ENCODE measurements at regions not wholly inside any gene's neighbourhood (a gene's known extent, or its start where the extent isn't known, plus 50 kb on each side); places are given as distances from the start of the nearest gene placed in this dataset.

GRCh38 chr2:240310645-240311044, 124.8 kb upstream of the GPC1 start:
- no peak overlapping the region for H3K27ac ChIP-seq
- WGBS, 2 donors: 89 to 94% methylated on average over 9 of the region's 9 CpGs
- H3K4me3 ChIP-seq: no peak overlapping the region
- no peaks in the 10 kb centered on the region for H3K36me3 ChIP-seq
- ATAC-seq (ENCODE audit: low FRiP score in 2 of 2) (no peak), DNase-seq (peak in 1 of 2 donors; percentile 17)
- no peaks in the 10 kb centered on the region for H3K27me3 ChIP-seq
- TF ChIP-seq POLR2A (IDR thresholded peaks at IDR 0.05) (no peak), EP300 (IDR thresholded peaks at IDR 0.05) (no peak), POLR2AphosphoS5 (IDR thresholded peaks at IDR 0.05) (no peak), CTCF (IDR thresholded peaks at IDR 0.05) (no peak)
- no peaks in the 10 kb centered on the region for H3K4me1 ChIP-seq
- no peaks in the 10 kb centered on the region for H3K9me3 ChIP-seq

- H3K27ac ChIP-seq: no peak overlapping the region
- peak in 1 of 2 donors; percentile 3 for DNase-seq
- H3K36me3 ChIP-seq: no peaks in the 10 kb centered on the region
- H3K4me3 ChIP-seq: no peak overlapping the region
- H3K27me3 ChIP-seq: no peaks in the 10 kb centered on the region
- 88 to 89% methylated on average over 6 of the region's 6 CpGs for WGBS, 2 donors
- no peaks in the 10 kb centered on the region for H3K9me3 ChIP-seq
- H3K4me1 ChIP-seq: no peaks in the 10 kb centered on the region
- TF ChIP-seq CTCF (IDR thresholded peaks at IDR 0.05) (no peak), POLR2AphosphoS5 (IDR thresholded peaks at IDR 0.05) (no peak), EP300 (IDR thresholded peaks at IDR 0.05) (no peak), POLR2A (IDR thresholded peaks at IDR 0.05) (no peak)
- no peak for ATAC-seq (ENCODE audit: low FRiP score in 2 of 2)
These were observed 123.6 kb upstream of the GPC1 start for GRCh38 chr2:240311821-240312220.

- WGBS, 2 donors: 80 to 85% methylated on average over 11 of the region's 11 CpGs
- TF ChIP-seq CTCF (IDR thresholded peaks at IDR 0.05): no peak
- no peak for TF ChIP-seq POLR2A (IDR thresholded peaks at IDR 0.05)
- no peak for TF ChIP-seq POLR2AphosphoS5 (IDR thresholded peaks at IDR 0.05)
- TF ChIP-seq EP300 (IDR thresholded peaks at IDR 0.05): no peak
- Histone ChIP-seq H3K27ac (no peak overlapping the region), H3K4me3 (no peak overlapping the region), H3K9me3 (no peaks in the 10 kb centered on the region), H3K27me3 (no peaks in the 10 kb centered on the region), H3K4me1 (no peaks in the 10 kb centered on the region), H3K36me3 (no peaks in the 10 kb centered on the region)
- ATAC-seq (ENCODE audit: low FRiP score in 2 of 2) (peak in 1 of 2 donors; percentile 7), DNase-seq (no peak)
These were observed 116.1 kb upstream of the GPC1 start for GRCh38 chr2:240319221-240319854.

GRCh38 chr2:240319855-240320203, 115.6 kb upstream of the GPC1 start:
- Histone ChIP-seq H3K36me3 (no peaks in the 10 kb centered on the region), H3K27me3 (no peaks in the 10 kb centered on the region), H3K9me3 (no peaks in the 10 kb centered on the region), H3K27ac (no peak overlapping the region), H3K4me1 (no peaks in the 10 kb centered on the region), H3K4me3 (no peak overlapping the region)
- WGBS, 2 donors: 78 to 84% methylated on average over 4 to 9 of the region's 9 CpGs
- no peak for TF ChIP-seq EP300 (IDR thresholded peaks at IDR 0.05)
- no peak for TF ChIP-seq POLR2AphosphoS5 (IDR thresholded peaks at IDR 0.05)
- no peak for TF ChIP-seq CTCF (IDR thresholded peaks at IDR 0.05)
- ATAC-seq (ENCODE audit: low FRiP score in 2 of 2) (peak in 1 of 2 donors; percentile 17), DNase-seq (no peak)
